ENCODE measurements at regions not wholly inside any gene's neighbourhood (a gene's known extent, or its start where the extent isn't known, plus 50 kb on each side); places are given as distances from the start of the nearest gene placed in this dataset.

GRCh38 chr18:21979759-21980158 is 189.6 kb upstream of the GATA6 start:
- no peak for TF ChIP-seq CTCF (IDR thresholded peaks at IDR 0.05; ENCODE audit: poor library complexity)
- no peak for TF ChIP-seq EZH2 (IDR thresholded peaks at IDR 0.05; ENCODE audit: borderline replicate concordance)
- TF ChIP-seq EZH2phosphoT487 (IDR thresholded peaks at IDR 0.05; ENCODE audit: low read depth, severe bottlenecking, unreplicated experiment): no peak

All from hepatocyte (in vitro differentiated cells).